PC-3 (cell line): ENCODE measurements at regions not wholly inside any gene's neighbourhood (a gene's known extent, or its start where the extent isn't known, plus 50 kb on each side); places are given as distances from the start of the nearest gene placed in this dataset.

ENCODE experiments used
- ATAC-seq: fragments of 200-7000 bp; cut with Tn5 transposase; 2 replicates; pipeline ENCODE4 v1.9.1; 2020; ENCODE audit warnings: mild to moderate bottlenecking, moderate library complexity
- BruUV-seq: library from RNA; stranded (reverse); fragments of 400-500 nt; replicated peaks from 2 replicates; lab custom pipeline; 2021; lab: Mats Ljungman, UMichigan
- CTCF ChIA-PET: fragments of 300-600 bp; sonication (Branson Sonifier 250); formaldehyde crosslinking; loops from one replicate; lab custom pipeline; 2022; ENCODE audit warnings: antibody characterized with exemption; lab: Charles Lee
- POLR2A ChIA-PET: fragments of 300-600 bp; sonication (Branson Sonifier 250); formaldehyde crosslinking; loops from one replicate; lab custom pipeline; 2022; ENCODE audit warnings: antibody characterized with exemption; ENCODE audit not compliant: unreplicated experiment; lab: Charles Lee
- DNase-seq: peaks from one replicate; pipeline ENCODE4 v3.0.0-alpha.2; 2015
- H2AFZ ChIP-seq: fragments of 300-600 bp; sonication (generic); 2 replicates; pipeline ENCODE4 v1.6.0; 2016; ENCODE audit warnings: antibody characterized with exemption, low read length
- H3F3A ChIP-seq: fragments of 300-600 bp; sonication (generic); one replicate; pipeline ENCODE4 v1.6.0; 2017; ENCODE audit warnings: antibody characterized with exemption, low read length, control low read depth, mild to moderate bottlenecking; ENCODE audit not compliant: unreplicated experiment
- H3K27ac ChIP-seq: fragments of 300-600 bp; sonication (generic); 2 replicates; pipeline ENCODE4 v1.5.1; 2016; ENCODE audit warnings: mild to moderate bottlenecking, low read length
- H3K27me3 ChIP-seq: fragments of 300-600 bp; sonication (generic); 2 replicates; pipeline ENCODE4 v1.6.1; 2016; ENCODE audit warnings: low read length, mixed read lengths
- H3K36me3 ChIP-seq: fragments of 300-600 bp; sonication (generic); 2 replicates; pipeline ENCODE4 v1.6.1; 2016; ENCODE audit warnings: low read depth, mixed run types, low read length, mixed read lengths
- H3K4me1 ChIP-seq: fragments of 300-600 bp; sonication (generic); 2 replicates; pipeline ENCODE4 v1.5.1; 2016; ENCODE audit warnings: low read length; ENCODE audit not compliant: insufficient read depth
- H3K4me2 ChIP-seq: fragments of 300-600 bp; sonication (generic); 2 replicates; pipeline ENCODE4 v1.6.0; 2016; ENCODE audit warnings: low read length
- H3K4me3 ChIP-seq: fragments of 300-600 bp; sonication (generic); 2 replicates; pipeline ENCODE4 v1.5.1; 2016; ENCODE audit warnings: mild to moderate bottlenecking, low read length, mixed read lengths
- H3K79me2 ChIP-seq: fragments of 300-600 bp; sonication (generic); 2 replicates; pipeline ENCODE4 v1.6.1; 2017; ENCODE audit warnings: low read length, mixed read lengths
- H3K9ac ChIP-seq: fragments of 300-600 bp; sonication (generic); 2 replicates; pipeline ENCODE4 v1.6.0; 2016; ENCODE audit warnings: mild to moderate bottlenecking, low read length
- H3K9me2 ChIP-seq: fragments of 300-600 bp; sonication (generic); replicated peaks from 2 replicates; pipeline ENCODE4 v1.6.1; 2016; ENCODE audit warnings: mixed run types, low read length, mixed read lengths
- H3K9me3 ChIP-seq: fragments of 300-600 bp; sonication (generic); 2 replicates; pipeline ENCODE4 v1.6.1; 2016; ENCODE audit warnings: low read length, mixed read lengths
- H4K20me1 ChIP-seq: fragments of 300-600 bp; sonication (generic); 2 replicates; pipeline ENCODE4 v1.6.1; 2016; ENCODE audit warnings: low read length, mixed read lengths
- CTCF ChIP-seq: fragments of 300-600 bp; sonication (generic); conservative IDR thresholded peaks from 2 replicates; pipeline ENCODE4 v1.5.1; 2017; ENCODE audit warnings: antibody characterized with exemption, low read depth, mild to moderate bottlenecking, low read length
- EZH2 ChIP-seq: fragments of 300-600 bp; sonication (generic); IDR thresholded peaks from one replicate; pipeline ENCODE4 v1.6.1; 2017; ENCODE audit warnings: antibody characterized with exemption, mild to moderate bottlenecking, low read length; ENCODE audit not compliant: unreplicated experiment
- EZH2phosphoT487 ChIP-seq: fragments of 300-600 bp; sonication (generic); IDR thresholded peaks from 2 replicates; pipeline ENCODE4 v1.6.1; 2018; ENCODE audit warnings: mild to moderate bottlenecking, antibody characterized with exemption, low read length, borderline replicate concordance
- intact Hi-C: fragments of 100-400 bp; cut with micrococcal nuclease; formaldehyde crosslinking; loops from 2 replicates; pipeline ENCODE4 v1.9.0; 2023

- H3K27me3 ChIP-seq: no peaks in the 10 kb centered on the region
- H3K4me3 ChIP-seq: no peak overlapping the region
- H3K9me2 ChIP-seq: no peaks in the 10 kb centered on the region
- no TSS peak for BruUV-seq
- no peaks in the 10 kb centered on the region; the same call in 1 of the 2 replicates for H3K36me3 ChIP-seq
- H3K79me2 ChIP-seq: no peaks in the 10 kb centered on the region
- no peak for DNase-seq
- intact Hi-C loops: no loop called here
- H3K9me3 ChIP-seq: no peaks in the 10 kb centered on the region
- no peaks in the 10 kb centered on the region for H4K20me1 ChIP-seq
- ATAC-seq: no peak
- no peak overlapping the region for H3K9ac ChIP-seq
- no peaks in the 10 kb centered on the region for H3F3A ChIP-seq
- POLR2A ChIA-PET: no interaction called here
- CTCF ChIA-PET: no interaction called here
- H3K4me1 ChIP-seq: peaks cover 18% of the 10 kb centered on the region
- H2AFZ ChIP-seq: no peak overlapping the region
- TF ChIP-seq CTCF: no peak
- TF ChIP-seq EZH2phosphoT487: no peak
- no peak for TF ChIP-seq EZH2
- no peak overlapping the region for H3K4me2 ChIP-seq
- H3K27ac ChIP-seq: no peak overlapping the region
Observed at GRCh38 chr5:111643499-111643898, 113.5 kb downstream of the NREP start.

- ATAC-seq (peak; percentile 90), DNase-seq (peak; percentile 83)
- Histone ChIP-seq H2AFZ (no peak overlapping the region), H3K27ac (peak overlapping the region; percentile 93), H3K9ac (peak overlapping the region; percentile 54), H3K79me2 (no peaks in the 10 kb centered on the region), H3K9me2 (no peaks in the 10 kb centered on the region), H3K4me2 (peak overlapping the region; percentile 56), H3K9me3 (no peaks in the 10 kb centered on the region), H3F3A (no peaks in the 10 kb centered on the region), H3K4me1 (peaks cover 18% of the 10 kb centered on the region), H3K36me3 (no peaks in the 10 kb centered on the region; the same call in 1 of the 2 replicates), H4K20me1 (no peaks in the 10 kb centered on the region), H3K4me3 (peak overlapping the region; percentile 13; the same call in 1 of the 2 replicates), H3K27me3 (no peaks in the 10 kb centered on the region)
- no peak for TF ChIP-seq EZH2
- no peak for TF ChIP-seq EZH2phosphoT487
- no peak for TF ChIP-seq CTCF
- intact Hi-C loops: loop anchor here (2.0 kb wide), 1 partner anchor 39 kb away; no protein-coding TSS in a partner anchor
- ChIA-PET POLR2A (interaction anchor here (0.7 kb wide), 1 partner anchor 115 kb away, joined by 12 read pairs; no protein-coding TSS in a partner anchor), CTCF (interaction anchor here (0.5 kb wide), 1 partner anchor 44 kb away, joined by 3 read pairs; no protein-coding TSS in a partner anchor)
- BruUV-seq: no TSS peak
Observed at GRCh38 chr5:111641533-111642233, 115.3 kb downstream of the NREP start.

- Histone ChIP-seq H3K36me3 (no peaks in the 10 kb centered on the region; the same call in 1 of the 2 replicates), H4K20me1 (no peaks in the 10 kb centered on the region), H3F3A (no peaks in the 10 kb centered on the region), H3K9me2 (no peaks in the 10 kb centered on the region), H3K4me3 (no peak overlapping the region), H3K79me2 (no peaks in the 10 kb centered on the region), H3K27ac (no peak overlapping the region), H3K4me1 (peaks cover 18% of the 10 kb centered on the region), H3K27me3 (no peaks in the 10 kb centered on the region), H2AFZ (no peak overlapping the region), H3K4me2 (no peak overlapping the region), H3K9ac (no peak overlapping the region), H3K9me3 (no peaks in the 10 kb centered on the region)
- no TSS peak for BruUV-seq
- ChIA-PET CTCF (no interaction called here), POLR2A (no interaction called here)
- intact Hi-C loops: loop anchor here (2.0 kb wide), 1 partner anchor 41 kb away; no protein-coding TSS in a partner anchor
- DNase-seq: no peak
- TF ChIP-seq EZH2 (no peak), EZH2phosphoT487 (no peak), CTCF (no peak)
- ATAC-seq: no peak
Observed at GRCh38 chr5:111639912-111640311, 117.1 kb downstream of the NREP start.
